ENCODE measurements at regions not wholly inside any gene's neighbourhood (a gene's known extent, or its start where the extent isn't known, plus 50 kb on each side); places are given as distances from the start of the nearest gene placed in this dataset.

- DNase-seq, result no peak
- TF ChIP-seq GATA1 (IDR thresholded peaks at IDR 0.05; ENCODE audit: low read depth, low read length) (no peak), POLR2A (IDR thresholded peaks at IDR 0.05; ENCODE audit: low read length) (no peak)
Measured at GRCh38 chr5:167813389-167813788, 478.1 kb upstream of the WWC1 start.

- TF ChIP-seq GATA1 (IDR thresholded peaks at IDR 0.05; ENCODE audit: low read depth, low read length) (no peak), POLR2A (IDR thresholded peaks at IDR 0.05; ENCODE audit: low read length) (no peak)
- DNase-seq, result no peak
Measured at GRCh38 chr5:167814040-167814439, 477.4 kb upstream of the WWC1 start.

GRCh38 chr5:167814828-167815227, 476.6 kb upstream of the WWC1 start:
- no peak for DNase-seq
- no peak for TF ChIP-seq GATA1 (IDR thresholded peaks at IDR 0.05; ENCODE audit: low read depth, low read length)
- no peak for TF ChIP-seq POLR2A (IDR thresholded peaks at IDR 0.05; ENCODE audit: low read length)

- TF ChIP-seq POLR2A (IDR thresholded peaks at IDR 0.05; ENCODE audit: low read length) (no peak), GATA1 (IDR thresholded peaks at IDR 0.05; ENCODE audit: low read depth, low read length) (no peak)
Measured at GRCh38 chr5:167816354-167816753, 475.1 kb upstream of the WWC1 start.

GRCh38 chr5:167816864-167817263, 474.6 kb upstream of the WWC1 start:
- no peak for TF ChIP-seq GATA1 (IDR thresholded peaks at IDR 0.05; ENCODE audit: low read depth, low read length)
- no peak for TF ChIP-seq POLR2A (IDR thresholded peaks at IDR 0.05; ENCODE audit: low read length)
- DNase-seq, result no peak

More at GRCh38 chr5:167816354-167816753, 475.1 kb upstream of the WWC1 start:
- no peak for DNase-seq

GRCh38 chr5:167819406-167819805, 472.0 kb upstream of the WWC1 start:
- DNase-seq, result no peak
- no peak for TF ChIP-seq GATA1 (IDR thresholded peaks at IDR 0.05; ENCODE audit: low read depth, low read length)
- no peak for TF ChIP-seq POLR2A (IDR thresholded peaks at IDR 0.05; ENCODE audit: low read length)

- no peak for DNase-seq
- no peak for TF ChIP-seq POLR2A (IDR thresholded peaks at IDR 0.05; ENCODE audit: low read length)
- no peak for TF ChIP-seq GATA1 (IDR thresholded peaks at IDR 0.05; ENCODE audit: low read depth, low read length)
Measured at GRCh38 chr5:167820101-167820990, 471.1 kb upstream of the WWC1 start.

- TF ChIP-seq POLR2A (IDR thresholded peaks at IDR 0.05; ENCODE audit: low read length) (no peak), GATA1 (IDR thresholded peaks at IDR 0.05; ENCODE audit: low read depth, low read length) (no peak)
- no peak for DNase-seq
Measured at GRCh38 chr5:167821151-167821550, 470.3 kb upstream of the WWC1 start.

GRCh38 chr5:167821669-167822068, 469.8 kb upstream of the WWC1 start:
- no peak for DNase-seq
- TF ChIP-seq POLR2A (IDR thresholded peaks at IDR 0.05; ENCODE audit: low read length) (no peak), GATA1 (IDR thresholded peaks at IDR 0.05; ENCODE audit: low read depth, low read length) (no peak)

GRCh38 chr5:167822241-167822640, 469.2 kb upstream of the WWC1 start:
- DNase-seq, result no peak
- TF ChIP-seq POLR2A (IDR thresholded peaks at IDR 0.05; ENCODE audit: low read length) (no peak), GATA1 (IDR thresholded peaks at IDR 0.05; ENCODE audit: low read depth, low read length) (no peak)

- TF ChIP-seq POLR2A (IDR thresholded peaks at IDR 0.05; ENCODE audit: low read length) (no peak), GATA1 (IDR thresholded peaks at IDR 0.05; ENCODE audit: low read depth, low read length) (no peak)
- no peak for DNase-seq
Measured at GRCh38 chr5:167823405-167823804, 468.0 kb upstream of the WWC1 start.

- no peak for DNase-seq
- TF ChIP-seq POLR2A (IDR thresholded peaks at IDR 0.05; ENCODE audit: low read length) (no peak), GATA1 (IDR thresholded peaks at IDR 0.05; ENCODE audit: low read depth, low read length) (no peak)
Measured at GRCh38 chr5:167827766-167828165, 463.7 kb upstream of the WWC1 start.

GRCh38 chr5:167831754-167832504, 459.5 kb upstream of the WWC1 start:
- DNase-seq, result no peak
- no peak for TF ChIP-seq POLR2A (IDR thresholded peaks at IDR 0.05; ENCODE audit: low read length)
- no peak for TF ChIP-seq GATA1 (IDR thresholded peaks at IDR 0.05; ENCODE audit: low read depth, low read length)

- TF ChIP-seq GATA1 (IDR thresholded peaks at IDR 0.05; ENCODE audit: low read depth, low read length) (no peak), POLR2A (IDR thresholded peaks at IDR 0.05; ENCODE audit: low read length) (no peak)
- DNase-seq, result no peak
Measured at GRCh38 chr5:167832609-167833008, 458.8 kb upstream of the WWC1 start.
